IMR-90 (cell line): ENCODE measurements at regions not wholly inside any gene's neighbourhood (a gene's known extent, or its start where the extent isn't known, plus 50 kb on each side); places are given as distances from the start of the nearest gene placed in this dataset.

ENCODE experiments used
- ATAC-seq: fragments of 200-7000 bp; cut with Tn5 transposase; 2 replicates; pipeline ENCODE4 v1.9.1; 2020; ENCODE audit warnings: low read depth, mild to moderate bottlenecking, moderate library complexity
- BruUV-seq: library from RNA; stranded (reverse); fragments of 400-500 nt; replicated peaks from 2 replicates; lab custom pipeline; 2021; lab: Mats Ljungman, UMichigan
- CTCF ChIA-PET: fragments of 300-600 bp; formaldehyde crosslinking; extraction: SDS; loops from one replicate; lab custom pipeline; 2021; ENCODE audit warnings: antibody characterized with exemption; lab: Yijun Ruan, JAX
- POLR2A ChIA-PET: fragments of 300-600 bp; sonication (Branson Sonifier 250); formaldehyde crosslinking; loops from one replicate; lab custom pipeline; 2022; ENCODE audit warnings: antibody characterized with exemption; ENCODE audit not compliant: unreplicated experiment; lab: Charles Lee
- DNase-seq: peaks from one replicate; pipeline ENCODE4 v3.0.0; 2013
- H2AFZ ChIP-seq: replicated peaks from 2 replicates; pipeline ENCODE3; 2013; ENCODE audit warnings: low read length, mild to moderate bottlenecking; ENCODE audit not compliant: poor library complexity
- H2AK5ac ChIP-seq: 2 replicates; pipeline ENCODE4 v1.6.1; 2013; ENCODE audit warnings: low read depth, low read length, inconsistent platforms
- H2AK9ac ChIP-seq: replicated peaks from 2 replicates; pipeline ENCODE3; 2013; ENCODE audit warnings: mild to moderate bottlenecking, low read depth, low read length, moderate library complexity; ENCODE audit not compliant: poor library complexity
- H2BK120ac ChIP-seq: 2 replicates; pipeline ENCODE4 v1.6.1; 2013; ENCODE audit warnings: low read depth, low read length, inconsistent platforms
- H2BK15ac ChIP-seq: 3 replicates; pipeline ENCODE4 v1.6.1; 2013; ENCODE audit warnings: low read depth, low read length, inconsistent platforms
- H2BK20ac ChIP-seq: 2 replicates; pipeline ENCODE4 v1.6.1; 2013; ENCODE audit warnings: low read depth, mild to moderate bottlenecking, inconsistent platforms, low read length, moderate library complexity
- H2BK5ac ChIP-seq: 2 replicates; pipeline ENCODE4 v1.6.1; 2013; ENCODE audit warnings: mild to moderate bottlenecking, low read depth, low read length, inconsistent platforms; ENCODE audit not compliant: poor library complexity, severe bottlenecking
- H3K14ac ChIP-seq: replicated peaks from 2 replicates; pipeline ENCODE4 v1.6.1; 2013; ENCODE audit warnings: low read depth, low read length, inconsistent platforms
- H3K18ac ChIP-seq: 2 replicates; pipeline ENCODE4 v1.6.1; 2013; ENCODE audit warnings: low read depth, low read length, control low read depth
- H3K23ac ChIP-seq: 2 replicates; pipeline ENCODE4 v1.6.1; 2013; ENCODE audit warnings: low read depth, low read length, inconsistent platforms
- H3K27ac ChIP-seq: 2 replicates; pipeline ENCODE4 v1.5.1; 2013; ENCODE audit warnings: mild to moderate bottlenecking, control low read depth, low read length; ENCODE audit not compliant: insufficient read depth
- H3K27me3 ChIP-seq: 2 replicates; pipeline ENCODE4 v1.6.1; 2013; ENCODE audit warnings: low read length; ENCODE audit not compliant: control insufficient read depth, insufficient read depth
- H3K36me3 ChIP-seq: 2 replicates; pipeline ENCODE4 v1.6.1; 2013; ENCODE audit warnings: low read length, mixed read lengths; ENCODE audit not compliant: control insufficient read depth, insufficient read depth
- H3K4ac ChIP-seq: 2 replicates; pipeline ENCODE4 v1.6.1; 2013; ENCODE audit warnings: low read depth, low read length, inconsistent platforms
- H3K4me1 ChIP-seq: 2 replicates; pipeline ENCODE4 v1.6.1; 2013; ENCODE audit warnings: low read length, mixed read lengths; ENCODE audit not compliant: control insufficient read depth, insufficient read depth
- H3K4me2 ChIP-seq: 2 replicates; pipeline ENCODE4 v1.6.1; 2013; ENCODE audit warnings: low read depth, mild to moderate bottlenecking, control low read depth, low read length, moderate library complexity
- H3K4me3 ChIP-seq: 2 replicates; pipeline ENCODE4 v1.5.1; 2013; ENCODE audit warnings: low read depth, mild to moderate bottlenecking, control low read depth, low read length, moderate library complexity; ENCODE audit not compliant: insufficient read depth
- H3K56ac ChIP-seq: 2 replicates; pipeline ENCODE4 v1.6.1; 2013; ENCODE audit warnings: low read length, inconsistent platforms; ENCODE audit not compliant: insufficient read depth; ENCODE audit errors: extremely low read depth
- H3K79me1 ChIP-seq, 2 experiments: 2 replicates each; pipeline ENCODE4 v1.6.1; 2013; ENCODE audit warnings: low read length in 2 of 2, inconsistent platforms in 1 of 2, low read depth in 1 of 2
- H3K9ac ChIP-seq: 2 replicates; pipeline ENCODE4 v1.6.1; 2013; ENCODE audit warnings: low read depth, low read length, control low read depth
- H3K9me1 ChIP-seq: 2 replicates; pipeline ENCODE4 v1.6.1; 2013; ENCODE audit warnings: low read length, inconsistent platforms; ENCODE audit not compliant: insufficient read depth
- H3K9me3 ChIP-seq: 2 replicates; pipeline ENCODE4 v1.6.1; 2013; ENCODE audit warnings: low read length; ENCODE audit not compliant: control insufficient read depth, insufficient read depth
- H4K20me1 ChIP-seq: 2 replicates; pipeline ENCODE4 v1.6.1; 2013; ENCODE audit warnings: low read length, inconsistent platforms; ENCODE audit not compliant: insufficient read depth
- H4K5ac ChIP-seq: 2 replicates; pipeline ENCODE4 v1.6.1; 2013; ENCODE audit warnings: mild to moderate bottlenecking, low read depth, low read length, control low read depth
- H4K8ac ChIP-seq, 2 experiments: 2 replicates each; pipeline ENCODE4 v1.6.1; 2013; ENCODE audit warnings: low read depth in 2 of 2, low read length in 2 of 2, control low read depth in 1 of 2, inconsistent platforms in 1 of 2
- H4K91ac ChIP-seq: 2 replicates; pipeline ENCODE4 v1.6.1; 2013; ENCODE audit warnings: low read depth, low read length, inconsistent platforms; ENCODE audit not compliant: insufficient read depth
- BHLHE40 ChIP-seq: fragments of 150-350 bp; IDR thresholded peaks from 2 replicates; pipeline ENCODE4 v1.6.1; 2016; ENCODE audit warnings: mild to moderate bottlenecking, low read depth, low read length
- CEBPB ChIP-seq: IDR thresholded peaks from 2 replicates; pipeline ENCODE4 v1.6.1; 2012; ENCODE audit warnings: low read depth, low read length, improper control_type of control experiment
- CHD1 ChIP-seq: IDR thresholded peaks from 2 replicates; pipeline ENCODE4 v1.6.1; 2012; ENCODE audit warnings: low read depth, low read length, improper control_type of control experiment
- CTCF ChIP-seq: conservative IDR thresholded peaks from 2 replicates; pipeline ENCODE4 v1.5.1; 2012; ENCODE audit warnings: mild to moderate bottlenecking, low read depth, low read length, improper control_type of control experiment
- ELK1 ChIP-seq: fragments of 150-350 bp; IDR thresholded peaks from 2 replicates; pipeline ENCODE4 v1.6.1; 2016; ENCODE audit warnings: low read depth, mild to moderate bottlenecking, low read length, moderate library complexity, borderline replicate concordance
- FOS ChIP-seq: fragments of 150-350 bp; IDR thresholded peaks from 2 replicates; pipeline ENCODE4 v1.6.1; 2016; ENCODE audit warnings: low read depth, low read length
- MAFK ChIP-seq: IDR thresholded peaks from 2 replicates; pipeline ENCODE4 v1.6.1; 2012; ENCODE audit warnings: low read depth, low read length, improper control_type of control experiment
- MAZ ChIP-seq: IDR thresholded peaks from 2 replicates; pipeline ENCODE4 v1.6.1; 2012; ENCODE audit warnings: low read depth, mild to moderate bottlenecking, low read length, improper control_type of control experiment, moderate library complexity, borderline replicate concordance
- MXI1 ChIP-seq: IDR thresholded peaks from 2 replicates; pipeline ENCODE4 v1.6.1; 2012; ENCODE audit warnings: low read depth, mild to moderate bottlenecking, low read length, moderate library complexity, borderline replicate concordance
- NFE2L2 ChIP-seq: fragments of 150-350 bp; IDR thresholded peaks from 2 replicates; pipeline ENCODE4 v1.6.1; 2016; ENCODE audit warnings: low read depth, mild to moderate bottlenecking, low read length
- POLR2A ChIP-seq: IDR thresholded peaks from 2 replicates; pipeline ENCODE4 v1.6.1; 2012; ENCODE audit warnings: mild to moderate bottlenecking, low read depth, low read length
- RAD21 ChIP-seq: IDR thresholded peaks from 2 replicates; pipeline ENCODE4 v1.6.1; 2012; ENCODE audit warnings: low read length, improper control_type of control experiment
- RCOR1 ChIP-seq: IDR thresholded peaks from 2 replicates; pipeline ENCODE4 v1.6.1; 2012; ENCODE audit warnings: mild to moderate bottlenecking, low read length, improper control_type of control experiment; ENCODE audit not compliant: insufficient replicate concordance
- RFX5 ChIP-seq: IDR thresholded peaks from 2 replicates; pipeline ENCODE4 v1.8.0; 2012; ENCODE audit warnings: low read depth, mild to moderate bottlenecking, low read length, moderate library complexity
- SMC3 ChIP-seq: fragments of 150-350 bp; IDR thresholded peaks from 2 replicates; pipeline ENCODE4 v1.6.1; 2016; ENCODE audit warnings: low read depth, mild to moderate bottlenecking, antibody characterized with exemption, low read length, moderate library complexity
- USF2 ChIP-seq: fragments of 150-350 bp; IDR thresholded peaks from 2 replicates; pipeline ENCODE4 v1.6.1; 2017; ENCODE audit warnings: mild to moderate bottlenecking, antibody characterized with exemption, low read length, low read depth
- WGBS, 2 experiments: methylation state at CpG; one replicate each; pipeline versions ENCODE4 v1.1.5 to v1.1.7; 2013; ENCODE audit warnings: missing lambda C conversion rate in 2 of 2; ENCODE audit not compliant: insufficient read length in 1 of 2; ENCODE audit errors: extremely low coverage in 2 of 2; 5-methylcytosine and 5-hydroxymethylcytosine counted together
- dilution Hi-C: fragments of 300-500 bp; cut with HindIII; formaldehyde crosslinking; loops from one replicate; pipeline ENCODE4 v1.14.3; 2018; ENCODE audit warnings: low sequenced_read_pairs; ENCODE audit not compliant: unreplicated experiment
- in situ Hi-C: fragments of 300-500 bp; cut with MboI; formaldehyde crosslinking; loops from 3 replicates; pipeline ENCODE4 v1.14.3; 2019; ENCODE audit warnings: low sequenced_read_pairs, inconsistent platforms, mixed read lengths
- intact Hi-C: fragments of 100-400 bp; cut with micrococcal nuclease; formaldehyde crosslinking; loops from 2 replicates; pipeline ENCODE4 v1.10.0; 2022

GRCh38 chr1:188769181-188769580 lies 1708.5 kb downstream of the BRINP3 start:
- Histone ChIP-seq H3K27me3 (no peaks in the 10 kb centered on the region), H3K9me1 (no peaks in the 10 kb centered on the region), H2BK120ac (no peak overlapping the region), H3K9me3 (peaks cover 2% of the 10 kb centered on the region; the same call in 1 of the 2 replicates), H4K5ac (no peak overlapping the region), H3K18ac (no peak overlapping the region), H2AK5ac (no peak overlapping the region), H2BK15ac (no peak overlapping the region), H3K4me3 (no peak overlapping the region), H3K23ac (no peak overlapping the region), H3K4me2 (no peak overlapping the region), H4K20me1 (no peaks in the 10 kb centered on the region), H3K4ac (no peak overlapping the region), H4K91ac (no peak overlapping the region), H3K79me1 (no peaks in the 10 kb centered on the region), H4K8ac (no peak overlapping the region), H2AK9ac (no peak overlapping the region), H2BK5ac (no peak overlapping the region), H3K36me3 (no peaks in the 10 kb centered on the region), H3K14ac (no peak overlapping the region), H3K9ac (no peak overlapping the region), H3K4me1 (no peaks in the 10 kb centered on the region), H2BK20ac (no peak overlapping the region), H2AFZ (no peak overlapping the region), H3K27ac (no peak overlapping the region), H3K56ac (no peak overlapping the region)
- no TSS peak for BruUV-seq
- ChIA-PET CTCF (no interaction called here), POLR2A (no interaction called here)
- dilution Hi-C loops: no loop called here
- intact Hi-C loops: no loop called here
- ATAC-seq (no peak), DNase-seq (no peak)
- no CpG with 5 or more reads among the region's 11 CpGs for whole genome bisulfite sequencing, 2 experiments
- in situ Hi-C loops: no loop called here
- no peak for TF ChIP-seq BHLHE40
- no peak for TF ChIP-seq FOS
- TF ChIP-seq RAD21: no peak
- no peak for TF ChIP-seq ELK1
- no peak for TF ChIP-seq RFX5
- no peak for TF ChIP-seq SMC3
- TF ChIP-seq CEBPB: no peak
- no peak for TF ChIP-seq RCOR1
- no peak for TF ChIP-seq CTCF
- no peak for TF ChIP-seq MXI1
- no peak for TF ChIP-seq MAFK
- TF ChIP-seq POLR2A: no peak
- TF ChIP-seq CHD1: no peak
- TF ChIP-seq USF2: no peak
- no peak for TF ChIP-seq MAZ
- no peak for TF ChIP-seq NFE2L2
